ENCODE measurements at regions not wholly inside any gene's neighbourhood (a gene's known extent, or its start where the extent isn't known, plus 50 kb on each side); places are given as distances from the start of the nearest gene placed in this dataset.

DNA sequence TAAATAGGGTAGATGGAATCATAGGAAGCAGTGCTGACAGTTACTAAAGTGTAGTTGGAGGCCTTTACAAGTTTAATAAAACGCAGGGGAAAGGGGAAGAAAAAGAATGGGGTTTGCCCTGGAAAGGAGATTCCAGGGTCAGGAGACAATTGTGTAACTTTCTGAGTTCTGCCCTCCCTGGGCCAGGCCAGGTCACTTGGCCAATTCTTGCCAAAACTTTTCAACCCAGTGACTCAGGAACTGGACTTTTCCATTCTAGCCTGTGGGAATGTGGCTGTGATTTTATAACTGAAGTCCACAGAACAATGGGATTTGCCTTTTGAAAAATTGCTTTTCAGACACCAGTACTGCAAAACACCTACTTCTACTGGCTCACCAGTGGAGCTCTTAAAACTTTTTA is 289.8 kb upstream of the ANKRD55 start:
- no peak for DNase-seq (ENCODE audit: insufficient read length, low spot score, missing footprints)
- no peak for TF ChIP-seq CTCF (IDR thresholded peaks at IDR 0.05; ENCODE audit: extremely low read depth, low read depth, low read length)
- Histone ChIP-seq H3K4me1 (ENCODE audit: insufficient read depth, low read length) (no peaks in the 10 kb centered on the region), H4K20me1 (ENCODE audit: insufficient read depth, low read length) (no peaks in the 10 kb centered on the region), H2AFZ (ENCODE audit: low read length) (no peak overlapping the region), H3K27ac (ENCODE audit: low read depth, low read length) (no peak overlapping the region), H3K4me3 (ENCODE audit: insufficient read depth, low read length) (no peak overlapping the region), H3K79me2 (ENCODE audit: insufficient read depth, low read length) (no peaks in the 10 kb centered on the region), H3K36me3 (ENCODE audit: insufficient read depth, low read length) (no peaks in the 10 kb centered on the region), H3K27me3 (ENCODE audit: insufficient read depth, low read length) (peaks cover 3% of the 10 kb centered on the region), H3K4me2 (ENCODE audit: insufficient read depth, low read length) (no peak overlapping the region), H3K9me3 (ENCODE audit: low read depth, low read length) (no peaks in the 10 kb centered on the region)

DNA sequence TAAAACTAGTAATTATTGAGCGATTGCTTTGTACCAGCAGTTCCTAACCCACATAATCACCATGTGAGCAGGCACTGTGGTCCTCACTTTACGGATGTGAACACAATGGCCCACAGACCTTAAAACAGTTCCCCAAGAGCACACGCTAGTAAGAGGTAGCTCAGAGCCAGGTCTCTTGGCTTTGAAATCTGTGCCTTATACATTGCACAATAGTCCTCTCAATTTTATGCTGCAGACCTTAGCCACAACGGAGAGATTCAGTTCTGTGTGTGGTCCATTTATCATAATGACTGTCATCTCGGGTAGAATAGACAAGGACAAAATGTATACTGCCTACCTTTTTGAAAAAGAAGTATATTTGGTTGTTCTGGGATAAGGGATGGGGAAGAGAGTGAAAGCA is 289.0 kb upstream of the ANKRD55 start:
- no peak overlapping the region for H2AFZ ChIP-seq (ENCODE audit: low read length)
- H3K36me3 ChIP-seq (ENCODE audit: insufficient read depth, low read length): no peaks in the 10 kb centered on the region
- H3K27me3 ChIP-seq (ENCODE audit: insufficient read depth, low read length): peaks cover 3% of the 10 kb centered on the region
- H3K4me1 ChIP-seq (ENCODE audit: insufficient read depth, low read length): no peaks in the 10 kb centered on the region
- H3K9me3 ChIP-seq (ENCODE audit: low read depth, low read length): no peaks in the 10 kb centered on the region
- H3K27ac ChIP-seq (ENCODE audit: low read depth, low read length): no peak overlapping the region
- no peak overlapping the region for H3K4me3 ChIP-seq (ENCODE audit: insufficient read depth, low read length)
- no peaks in the 10 kb centered on the region for H3K79me2 ChIP-seq (ENCODE audit: insufficient read depth, low read length)
- no peaks in the 10 kb centered on the region for H4K20me1 ChIP-seq (ENCODE audit: insufficient read depth, low read length)
- H3K4me2 ChIP-seq (ENCODE audit: insufficient read depth, low read length): no peak overlapping the region
- no peak for DNase-seq (ENCODE audit: insufficient read length, low spot score, missing footprints)
- TF ChIP-seq CTCF (IDR thresholded peaks at IDR 0.05; ENCODE audit: extremely low read depth, low read depth, low read length): no peak

- TF ChIP-seq CTCF (IDR thresholded peaks at IDR 0.05; ENCODE audit: extremely low read depth, low read depth, low read length): no peak
- Histone ChIP-seq H3K4me2 (ENCODE audit: insufficient read depth, low read length) (no peak overlapping the region), H4K20me1 (ENCODE audit: insufficient read depth, low read length) (no peaks in the 10 kb centered on the region), H3K4me1 (ENCODE audit: insufficient read depth, low read length) (no peaks in the 10 kb centered on the region), H3K27me3 (ENCODE audit: insufficient read depth, low read length) (peaks cover 3% of the 10 kb centered on the region), H2AFZ (ENCODE audit: low read length) (no peak overlapping the region), H3K36me3 (ENCODE audit: insufficient read depth, low read length) (no peaks in the 10 kb centered on the region), H3K79me2 (ENCODE audit: insufficient read depth, low read length) (no peaks in the 10 kb centered on the region), H3K9me3 (ENCODE audit: low read depth, low read length) (no peaks in the 10 kb centered on the region), H3K4me3 (ENCODE audit: insufficient read depth, low read length) (no peak overlapping the region), H3K27ac (ENCODE audit: low read depth, low read length) (no peak overlapping the region)
- DNase-seq (ENCODE audit: insufficient read length, low spot score, missing footprints): no peak
These were observed 288.0 kb upstream of the ANKRD55 start for GRCh38 chr5:56520986-56521730.

- TF ChIP-seq CTCF (IDR thresholded peaks at IDR 0.05; ENCODE audit: extremely low read depth, low read depth, low read length): no peak
- H3K9me3 ChIP-seq (ENCODE audit: low read depth, low read length): no peaks in the 10 kb centered on the region
- no peaks in the 10 kb centered on the region for H4K20me1 ChIP-seq (ENCODE audit: insufficient read depth, low read length)
- H3K36me3 ChIP-seq (ENCODE audit: insufficient read depth, low read length): no peaks in the 10 kb centered on the region
- H3K4me1 ChIP-seq (ENCODE audit: insufficient read depth, low read length): no peaks in the 10 kb centered on the region
- H3K4me3 ChIP-seq (ENCODE audit: insufficient read depth, low read length): no peak overlapping the region
- H2AFZ ChIP-seq (ENCODE audit: low read length): no peak overlapping the region
- H3K4me2 ChIP-seq (ENCODE audit: insufficient read depth, low read length): no peak overlapping the region
- peaks cover 3% of the 10 kb centered on the region for H3K27me3 ChIP-seq (ENCODE audit: insufficient read depth, low read length)
- DNase-seq (ENCODE audit: insufficient read length, low spot score, missing footprints): no peak
- no peak overlapping the region for H3K27ac ChIP-seq (ENCODE audit: low read depth, low read length)
- no peaks in the 10 kb centered on the region for H3K79me2 ChIP-seq (ENCODE audit: insufficient read depth, low read length)
These were observed 285.7 kb upstream of the ANKRD55 start for GRCh38 chr5:56518820-56519219.

Measured in osteoblast (primary cell).